ENCODE measurements at regions not wholly inside any gene's neighbourhood (a gene's known extent, or its start where the extent isn't known, plus 50 kb on each side); places are given as distances from the start of the nearest gene placed in this dataset.

GRCh38 chr6:17020889-17021538, 80.8 kb upstream of the STMND1 start:
- Histone ChIP-seq H3K36me3 (ENCODE audit: insufficient read depth, low read length, poor library complexity, severe bottlenecking) (no peaks in the 10 kb centered on the region), H3K27ac (ENCODE audit: low read depth, low read length, poor library complexity, severe bottlenecking) (no peak overlapping the region), H3K27me3 (replicated peaks; ENCODE audit: insufficient read depth, low read depth, low read length, poor library complexity) (no peaks in the 10 kb centered on the region), H3K4me1 (ENCODE audit: insufficient read depth, low read length, poor library complexity, severe bottlenecking) (no peaks in the 10 kb centered on the region), H3K4me3 (ENCODE audit: low read depth, low read length, poor library complexity, severe bottlenecking) (no peak overlapping the region), H3K9me3 (ENCODE audit: low read depth, low read length, poor library complexity, severe bottlenecking) (no peaks in the 10 kb centered on the region)
- ChIA-PET CTCF (no interaction called here), POLR2A (ENCODE audit: low non-redundant PET) (no interaction called here)
- intact Hi-C loops (cut with micrococcal nuclease; ENCODE audit: unreplicated experiment), result no loop called here
- no peak for TF ChIP-seq CTCF (conservative IDR thresholded peaks at IDR 0.05; ENCODE audit: low read depth, low read length)
- TF ChIP-seq EZH2 (IDR thresholded peaks at IDR 0.05; ENCODE audit: borderline replicate concordance, low read depth, low read length, poor library complexity, severe bottlenecking), result no peak
- no peak for DNase-seq (ENCODE audit: low spot score)
- BruUV-seq (replicated peaks), result no TSS peak

GRCh38 chr6:17018425-17018824, 83.4 kb upstream of the STMND1 start:
- no peaks in the 10 kb centered on the region for H3K4me1 ChIP-seq (ENCODE audit: insufficient read depth, low read length, poor library complexity, severe bottlenecking)
- no peak for TF ChIP-seq EZH2 (IDR thresholded peaks at IDR 0.05; ENCODE audit: borderline replicate concordance, low read depth, low read length, poor library complexity, severe bottlenecking)
- no peak for TF ChIP-seq CTCF (conservative IDR thresholded peaks at IDR 0.05; ENCODE audit: low read depth, low read length)
- CTCF ChIA-PET, result no interaction called here
- intact Hi-C loops (cut with micrococcal nuclease; ENCODE audit: unreplicated experiment), result no loop called here
- no peaks in the 10 kb centered on the region for H3K36me3 ChIP-seq (ENCODE audit: insufficient read depth, low read length, poor library complexity, severe bottlenecking)
- BruUV-seq (replicated peaks), result no TSS peak
- no peaks in the 10 kb centered on the region for H3K27me3 ChIP-seq (replicated peaks; ENCODE audit: insufficient read depth, low read depth, low read length, poor library complexity)
- no peaks in the 10 kb centered on the region for H3K9me3 ChIP-seq (ENCODE audit: low read depth, low read length, poor library complexity, severe bottlenecking)
- H3K27ac ChIP-seq (ENCODE audit: low read depth, low read length, poor library complexity, severe bottlenecking), result no peak overlapping the region
- no peak overlapping the region for H3K4me3 ChIP-seq (ENCODE audit: low read depth, low read length, poor library complexity, severe bottlenecking)
- POLR2A ChIA-PET (ENCODE audit: low non-redundant PET), result no interaction called here
- no peak for DNase-seq (ENCODE audit: low spot score)

- no peaks in the 10 kb centered on the region for H3K9me3 ChIP-seq (ENCODE audit: low read depth, low read length, poor library complexity, severe bottlenecking)
- BruUV-seq (replicated peaks), result no TSS peak
- no peak for DNase-seq (ENCODE audit: low spot score)
- CTCF ChIA-PET, result no interaction called here
- no peak for TF ChIP-seq CTCF (conservative IDR thresholded peaks at IDR 0.05; ENCODE audit: low read depth, low read length)
- no peak for TF ChIP-seq EZH2 (IDR thresholded peaks at IDR 0.05; ENCODE audit: borderline replicate concordance, low read depth, low read length, poor library complexity, severe bottlenecking)
- no peak overlapping the region for H3K4me3 ChIP-seq (ENCODE audit: low read depth, low read length, poor library complexity, severe bottlenecking)
- H3K36me3 ChIP-seq (ENCODE audit: insufficient read depth, low read length, poor library complexity, severe bottlenecking), result no peaks in the 10 kb centered on the region
- no peaks in the 10 kb centered on the region for H3K4me1 ChIP-seq (ENCODE audit: insufficient read depth, low read length, poor library complexity, severe bottlenecking)
- intact Hi-C loops (cut with micrococcal nuclease; ENCODE audit: unreplicated experiment), result no loop called here
- H3K27me3 ChIP-seq (replicated peaks; ENCODE audit: insufficient read depth, low read depth, low read length, poor library complexity), result no peaks in the 10 kb centered on the region
- POLR2A ChIA-PET (ENCODE audit: low non-redundant PET), result no interaction called here
- no peak overlapping the region for H3K27ac ChIP-seq (ENCODE audit: low read depth, low read length, poor library complexity, severe bottlenecking)
Measured at GRCh38 chr6:17017416-17017815, 84.4 kb upstream of the STMND1 start.
